SH-SY5Y (cell line): ENCODE measurements at regions not wholly inside any gene's neighbourhood (a gene's known extent, or its start where the extent isn't known, plus 50 kb on each side); places are given as distances from the start of the nearest gene placed in this dataset.

Experiments used
- GATA2 ChIP-seq: IDR thresholded peaks from 2 replicates; pipeline ENCODE4 v1.6.1; 2011; ENCODE audit warnings: mild to moderate bottlenecking, low read depth, low read length
- GATA3 ChIP-seq: IDR thresholded peaks from 2 replicates; pipeline ENCODE4 v1.6.1; 2011; ENCODE audit warnings: low read depth, mild to moderate bottlenecking, low read length, moderate library complexity

- TF ChIP-seq GATA2 (no peak), GATA3 (no peak)
These were observed 136.3 kb upstream of the BACH2 start for GRCh38 chr6:90432937-90433336.
